ENCODE measurements at regions not wholly inside any gene's neighbourhood (a gene's known extent, or its start where the extent isn't known, plus 50 kb on each side); places are given as distances from the start of the nearest gene placed in this dataset.
A peak's percentile ranks its signal among the peaks of the same experiment; 100 is the strongest.
"Not testable (repeated sequence)": the region's sequence is repeated elsewhere in the genome, so short reads cannot be mapped to it uniquely, and the experiment has no call there.

DNA sequence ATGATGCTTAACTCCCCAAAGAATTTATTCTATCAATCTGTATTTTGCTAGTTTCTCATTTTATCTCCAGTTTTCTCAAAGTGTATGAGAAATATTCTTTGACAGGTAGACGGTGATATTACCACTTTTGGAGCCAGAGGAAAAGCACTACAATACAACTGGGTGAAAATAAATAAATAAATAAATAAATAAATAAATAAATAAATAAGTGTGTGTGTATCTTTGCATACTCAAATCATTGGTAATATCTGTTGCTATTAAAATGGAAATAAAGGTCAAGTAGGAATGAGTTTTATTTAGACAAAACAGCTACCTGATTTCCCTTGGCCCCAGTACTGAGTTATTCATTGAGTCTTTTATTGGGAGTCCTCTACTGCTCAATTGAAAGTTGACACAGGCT lies 114.3 kb downstream of the RBMX2 start:
- no peaks in the 10 kb centered on the region for H3K36me3 ChIP-seq (ENCODE audit: control insufficient read depth, insufficient read depth, low read length)
- peaks cover 7% of the 10 kb centered on the region; the same call in 1 of the 2 replicates for H3K4me1 ChIP-seq (ENCODE audit: control insufficient read depth, insufficient read depth, low read length)
- no peak overlapping the region for H3K9ac ChIP-seq (ENCODE audit: low read length)
- H3K4me3 ChIP-seq (ENCODE audit: low read depth, low read length) = no peak overlapping the region
- peaks cover 11% of the 10 kb centered on the region; the same call in 1 of the 2 replicates for H3K9me3 ChIP-seq (ENCODE audit: control insufficient read depth, insufficient read depth, low read depth, low read length)
- no peak overlapping the region for H3K27ac ChIP-seq (ENCODE audit: low read depth, low read length)
- no peaks in the 10 kb centered on the region; the same call in 1 of the 2 replicates for H3K27me3 ChIP-seq (ENCODE audit: control insufficient read depth, insufficient read depth, low read length)

DNA sequence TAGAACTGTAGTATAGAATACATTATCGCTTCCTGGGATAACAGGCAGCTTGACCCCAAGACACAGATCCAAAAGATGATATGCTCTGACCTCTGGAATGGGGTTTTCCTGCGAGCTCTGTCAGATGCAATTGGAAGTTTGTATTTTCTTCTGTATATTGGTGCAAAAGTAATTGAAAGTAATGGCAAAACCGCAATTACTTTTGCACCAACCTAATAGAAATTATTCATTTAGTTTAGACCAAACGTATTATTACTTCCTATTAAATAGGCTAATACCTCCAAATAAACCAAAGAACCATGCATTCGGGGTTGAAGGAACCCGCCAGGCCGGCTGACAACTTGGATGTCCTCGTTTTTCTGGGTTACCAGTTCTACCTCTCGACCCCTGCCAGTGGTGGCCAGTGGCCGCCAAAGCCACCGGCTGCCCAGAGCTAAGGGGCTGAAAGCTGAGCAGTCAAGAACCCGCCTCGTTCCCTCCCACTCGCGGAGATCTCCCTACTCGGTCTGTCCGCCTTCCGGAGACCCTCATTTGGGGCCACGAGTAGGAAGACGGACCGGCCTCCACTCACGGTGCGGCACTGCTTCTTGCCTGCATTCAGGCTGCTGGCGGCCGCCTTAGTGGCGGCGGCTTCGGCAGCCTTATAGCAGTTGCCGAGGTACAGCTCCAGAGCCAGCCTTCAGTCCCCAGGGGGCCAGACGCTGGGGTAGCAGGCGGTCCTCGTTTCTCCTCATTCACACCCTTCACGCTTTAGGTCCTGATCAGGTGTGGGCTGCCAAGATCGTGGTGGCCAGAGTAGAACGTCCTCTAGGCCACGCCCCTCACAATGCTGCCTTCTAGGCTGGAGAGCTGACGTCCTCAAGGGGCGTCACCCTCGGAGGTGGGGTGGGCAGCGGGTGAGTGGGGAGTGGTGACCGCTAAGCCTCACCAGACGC lies 121.9 kb downstream of the RBMX2 start:
- H3K27ac ChIP-seq (ENCODE audit: low read depth, low read length) = no peak overlapping the region
- H3K36me3 ChIP-seq (ENCODE audit: control insufficient read depth, insufficient read depth, low read length) = no peaks in the 10 kb centered on the region
- H3K4me1 ChIP-seq (ENCODE audit: control insufficient read depth, insufficient read depth, low read length) = no peaks in the 10 kb centered on the region
- no peaks in the 10 kb centered on the region for H3K27me3 ChIP-seq (ENCODE audit: control insufficient read depth, insufficient read depth, low read length)
- H3K9ac ChIP-seq (ENCODE audit: low read length) = no peak overlapping the region
- peak overlapping the region; percentile 54 for H3K4me3 ChIP-seq (ENCODE audit: low read depth, low read length)
- H3K9me3 ChIP-seq (ENCODE audit: control insufficient read depth, insufficient read depth, low read depth, low read length) = no peaks in the 10 kb centered on the region

DNA sequence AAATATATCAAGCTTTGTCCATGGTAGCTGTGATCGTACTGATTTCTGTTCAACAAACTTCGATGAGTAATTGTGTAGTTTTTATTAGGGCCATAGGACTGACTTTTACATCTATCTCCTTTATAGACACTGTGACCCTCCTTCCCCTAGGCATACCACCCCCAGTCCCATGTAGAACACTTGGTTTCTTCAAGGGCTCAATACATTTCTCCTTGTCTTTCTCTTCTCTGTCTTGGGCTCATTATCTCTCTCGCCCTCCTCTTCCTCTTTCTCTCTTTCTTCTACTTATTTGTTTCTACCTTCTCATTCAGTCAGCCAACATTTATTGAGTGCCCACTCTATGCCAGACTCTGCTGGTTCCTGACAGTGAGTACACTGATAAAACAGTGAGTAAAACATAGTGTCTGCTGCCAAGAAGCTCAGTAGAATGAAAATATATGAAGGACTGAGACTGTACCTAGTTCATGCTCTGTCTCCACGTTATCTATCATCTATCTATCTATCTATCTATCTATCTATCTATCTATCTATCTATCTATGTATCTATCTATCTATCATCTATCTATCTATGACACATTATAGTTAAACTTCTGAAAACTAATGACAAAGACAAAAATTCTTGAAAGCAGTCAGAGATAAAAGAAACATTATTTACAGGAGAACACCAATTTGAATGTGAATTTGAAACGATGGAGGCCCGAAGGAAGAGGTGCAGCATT lies 122.8 kb downstream of the RBMX2 start:
- Histone ChIP-seq H3K9me3 (ENCODE audit: control insufficient read depth, insufficient read depth, low read depth, low read length) (no peaks in the 10 kb centered on the region), H3K4me3 (ENCODE audit: low read depth, low read length) (peak overlapping the region; percentile 54; the same call in 1 of the 2 replicates), H3K36me3 (ENCODE audit: control insufficient read depth, insufficient read depth, low read length) (no peaks in the 10 kb centered on the region), H3K27ac (ENCODE audit: low read depth, low read length) (no peak overlapping the region), H3K27me3 (ENCODE audit: control insufficient read depth, insufficient read depth, low read length) (no peaks in the 10 kb centered on the region), H3K9ac (ENCODE audit: low read length) (no peak overlapping the region), H3K4me1 (ENCODE audit: control insufficient read depth, insufficient read depth, low read length) (peaks cover 4% of the 10 kb centered on the region)

DNA sequence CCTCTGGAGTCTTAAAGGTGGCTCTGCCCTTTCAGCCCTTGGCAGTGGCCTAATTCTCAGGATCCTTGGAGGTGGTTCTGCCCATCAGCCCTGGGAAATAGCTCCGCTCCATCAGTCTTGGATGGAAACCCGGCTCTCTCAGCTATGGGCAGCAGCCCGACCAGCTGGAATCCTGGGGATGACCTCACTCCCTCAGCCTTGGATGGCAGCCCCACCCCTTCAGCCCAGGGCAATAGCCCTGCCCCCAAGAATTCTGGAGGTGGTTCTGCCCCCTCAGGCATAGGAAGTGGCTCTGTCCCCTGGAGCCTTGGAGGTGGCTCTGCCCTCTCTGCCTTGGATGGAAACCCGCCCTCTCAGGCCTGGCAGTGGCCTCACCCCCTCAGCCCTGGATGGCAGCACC lies 127.7 kb downstream of the RBMX2 start:
- Histone ChIP-seq H3K9me3 (ENCODE audit: control insufficient read depth, insufficient read depth, low read depth, low read length) (peaks cover 4% of the 10 kb centered on the region; the same call in 1 of the 2 replicates), H3K9ac (ENCODE audit: low read length) (no peak overlapping the region), H3K36me3 (ENCODE audit: control insufficient read depth, insufficient read depth, low read length) (no peaks in the 10 kb centered on the region), H3K27me3 (ENCODE audit: control insufficient read depth, insufficient read depth, low read length) (peaks cover 9% of the 10 kb centered on the region; the same call in 1 of the 2 replicates), H3K27ac (ENCODE audit: low read depth, low read length) (no peak overlapping the region), H3K4me3 (ENCODE audit: low read depth, low read length) (no peak overlapping the region), H3K4me1 (ENCODE audit: control insufficient read depth, insufficient read depth, low read length) (peaks cover 6% of the 10 kb centered on the region)

DNA sequence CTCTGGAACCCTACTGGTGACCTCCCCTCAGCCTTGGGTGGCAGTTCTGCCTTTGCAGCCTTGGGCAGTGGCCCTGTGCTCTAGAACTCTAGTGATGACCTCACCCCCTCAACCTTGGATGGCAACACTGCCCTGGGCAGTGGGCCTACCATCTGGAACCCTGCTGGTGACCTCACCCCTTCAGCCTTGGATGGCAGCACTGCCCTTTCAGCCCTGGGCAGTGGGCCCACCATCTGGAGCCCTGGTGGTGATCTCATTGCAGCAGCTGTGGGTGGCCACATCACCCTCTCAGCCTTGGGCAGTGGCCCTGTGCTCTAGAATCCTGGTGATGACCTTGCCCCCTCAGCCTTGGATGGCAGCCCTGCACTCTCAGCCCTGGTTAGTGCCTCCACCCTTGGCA lies 129.3 kb downstream of the RBMX2 start:
- Histone ChIP-seq H3K27ac (ENCODE audit: low read depth, low read length) (no peak overlapping the region), H3K9me3 (ENCODE audit: control insufficient read depth, insufficient read depth, low read depth, low read length) (peaks cover 4% of the 10 kb centered on the region; the same call in 1 of the 2 replicates), H3K4me1 (ENCODE audit: control insufficient read depth, insufficient read depth, low read length) (peaks cover 6% of the 10 kb centered on the region), H3K27me3 (ENCODE audit: control insufficient read depth, insufficient read depth, low read length) (peaks cover 9% of the 10 kb centered on the region; the same call in 1 of the 2 replicates), H3K4me3 (ENCODE audit: low read depth, low read length) (no peak overlapping the region), H3K36me3 (ENCODE audit: control insufficient read depth, insufficient read depth, low read length) (no peaks in the 10 kb centered on the region), H3K9ac (ENCODE audit: low read length) (no peak overlapping the region)

DNA sequence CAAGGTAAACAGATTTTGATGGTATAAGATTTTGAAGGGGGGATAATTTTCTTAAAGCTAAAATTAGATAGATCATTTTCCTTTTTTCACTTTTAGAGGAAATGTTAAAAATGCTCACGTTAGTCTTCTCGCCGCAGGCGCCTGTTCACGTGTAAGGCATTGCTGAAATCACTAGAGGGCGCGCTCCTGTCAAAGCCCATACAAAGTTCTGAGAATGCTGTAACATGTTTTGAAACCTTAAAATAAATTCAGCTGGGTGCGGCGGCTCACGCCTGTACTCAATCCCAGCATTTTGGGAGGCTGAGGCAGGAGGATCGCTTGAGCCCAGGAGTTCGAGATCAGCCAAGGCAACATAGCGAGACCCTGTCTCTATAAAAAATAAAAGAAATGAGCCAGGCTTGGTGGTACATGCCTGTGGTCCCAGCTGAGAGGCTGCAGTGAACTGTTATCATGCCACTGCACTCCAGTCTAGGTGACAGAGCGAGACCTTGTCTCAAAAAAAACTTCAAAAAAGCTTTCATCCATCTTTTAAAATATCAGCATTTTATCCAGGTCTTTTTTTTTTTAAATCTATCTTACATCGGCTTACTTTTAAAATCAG lies 138.0 kb downstream of the RBMX2 start:
- H3K27me3 ChIP-seq (ENCODE audit: control insufficient read depth, insufficient read depth, low read length) = peaks cover 14% of the 10 kb centered on the region; the same call in 1 of the 2 replicates
- no peaks in the 10 kb centered on the region; the same call in 1 of the 2 replicates for H3K4me1 ChIP-seq (ENCODE audit: control insufficient read depth, insufficient read depth, low read length)
- H3K27ac ChIP-seq (ENCODE audit: low read depth, low read length) = no peak overlapping the region
- no peaks in the 10 kb centered on the region for H3K9me3 ChIP-seq (ENCODE audit: control insufficient read depth, insufficient read depth, low read depth, low read length)
- H3K9ac ChIP-seq (ENCODE audit: low read length) = no peak overlapping the region
- no peak overlapping the region for H3K4me3 ChIP-seq (ENCODE audit: low read depth, low read length)
- H3K36me3 ChIP-seq (ENCODE audit: control insufficient read depth, insufficient read depth, low read length) = no peaks in the 10 kb centered on the region

DNA sequence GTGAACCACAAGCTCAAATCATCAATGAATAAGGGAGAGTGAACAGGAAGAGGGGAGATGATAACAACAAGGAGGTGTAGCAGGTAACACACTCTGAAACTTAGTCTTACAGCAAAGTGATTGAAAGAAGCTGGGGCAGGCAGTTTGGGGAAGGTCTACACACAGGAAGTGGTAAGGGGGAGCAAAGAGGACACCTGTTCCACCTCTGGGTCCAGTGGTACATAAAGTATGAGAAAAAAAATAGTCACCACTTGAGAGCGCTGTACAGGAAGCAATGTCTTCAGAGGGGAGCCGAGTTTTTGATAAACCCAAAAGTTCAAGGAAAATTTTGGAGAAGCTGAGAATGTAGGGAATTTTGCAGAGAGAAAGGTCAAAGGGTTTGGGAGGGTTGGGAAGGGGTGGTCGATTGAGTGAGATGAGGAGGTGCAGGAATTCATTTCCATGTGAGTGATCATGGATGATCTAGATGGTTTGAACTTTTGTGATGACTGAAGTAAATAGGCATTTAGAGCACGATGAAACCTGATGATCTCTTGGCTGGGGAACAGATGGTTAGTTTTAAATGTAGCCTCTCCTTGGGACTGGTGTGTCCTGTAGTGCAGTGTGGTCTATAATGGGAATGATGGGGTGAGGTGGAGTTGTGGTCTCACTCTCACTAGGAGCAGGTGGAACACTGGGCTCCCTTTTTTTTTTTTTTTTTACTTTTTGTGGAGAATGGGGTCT lies 142.0 kb downstream of the RBMX2 start:
- H3K36me3 ChIP-seq (ENCODE audit: control insufficient read depth, insufficient read depth, low read length) = no peaks in the 10 kb centered on the region
- H3K9me3 ChIP-seq (ENCODE audit: control insufficient read depth, insufficient read depth, low read depth, low read length) = no peaks in the 10 kb centered on the region
- H3K4me3 ChIP-seq (ENCODE audit: low read depth, low read length) = no peak overlapping the region
- no peak overlapping the region for H3K9ac ChIP-seq (ENCODE audit: low read length)
- no peak overlapping the region for H3K27ac ChIP-seq (ENCODE audit: low read depth, low read length)
- peaks cover 17% of the 10 kb centered on the region; the same call in 1 of the 2 replicates for H3K27me3 ChIP-seq (ENCODE audit: control insufficient read depth, insufficient read depth, low read length)
- no peaks in the 10 kb centered on the region for H3K4me1 ChIP-seq (ENCODE audit: control insufficient read depth, insufficient read depth, low read length)

DNA sequence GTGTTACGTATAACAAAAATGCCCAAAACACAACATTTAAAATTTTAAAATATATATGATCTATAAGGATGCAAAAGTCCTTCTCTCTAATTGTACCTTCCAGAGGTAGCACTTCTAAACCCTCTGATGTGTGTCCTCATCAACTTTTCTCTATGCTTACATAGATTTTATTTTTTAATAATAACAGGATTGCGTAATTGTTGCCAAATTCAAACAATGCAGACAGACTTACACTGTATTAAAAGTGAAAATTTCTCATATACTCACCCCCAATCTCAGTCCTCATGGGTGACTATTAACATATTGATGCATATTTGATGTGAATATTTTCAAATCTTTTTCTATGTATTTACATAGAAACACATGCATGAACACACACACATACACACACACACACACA lies 144.0 kb downstream of the RBMX2 start:
- Histone ChIP-seq H3K27ac (ENCODE audit: low read depth, low read length) (no peak overlapping the region), H3K27me3 (ENCODE audit: control insufficient read depth, insufficient read depth, low read length) (peaks cover 18% of the 10 kb centered on the region; the same call in 1 of the 2 replicates), H3K9ac (ENCODE audit: low read length) (no peak overlapping the region), H3K9me3 (ENCODE audit: control insufficient read depth, insufficient read depth, low read depth, low read length) (no peaks in the 10 kb centered on the region), H3K4me1 (ENCODE audit: control insufficient read depth, insufficient read depth, low read length) (peaks cover 7% of the 10 kb centered on the region), H3K36me3 (ENCODE audit: control insufficient read depth, insufficient read depth, low read length) (no peaks in the 10 kb centered on the region), H3K4me3 (ENCODE audit: low read depth, low read length) (no peak overlapping the region)

DNA sequence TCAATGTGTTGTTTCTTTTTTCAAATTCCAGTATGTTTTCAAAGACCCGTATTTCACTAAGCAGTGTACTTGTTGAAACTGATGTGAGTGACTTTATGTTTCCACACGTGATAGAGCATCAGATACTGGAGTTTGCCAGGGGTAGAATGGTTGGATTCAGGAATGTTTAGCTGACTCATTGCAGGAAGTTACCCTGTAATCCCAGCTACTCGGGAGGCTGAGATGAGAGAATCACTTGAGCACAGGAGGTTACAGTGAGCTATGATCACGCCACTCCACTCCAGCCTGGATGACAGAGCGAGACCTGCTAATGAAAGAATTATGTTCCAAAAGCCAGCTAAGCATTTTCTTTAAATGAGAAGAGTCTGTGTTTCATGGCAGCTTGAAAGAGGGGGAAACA lies 147.6 kb downstream of the RBMX2 start:
- H3K4me3 ChIP-seq (ENCODE audit: low read depth, low read length); H3K4me1 ChIP-seq (ENCODE audit: control insufficient read depth, insufficient read depth, low read length); H3K36me3 ChIP-seq (ENCODE audit: control insufficient read depth, insufficient read depth, low read length): not testable (repeated sequence)

DNA sequence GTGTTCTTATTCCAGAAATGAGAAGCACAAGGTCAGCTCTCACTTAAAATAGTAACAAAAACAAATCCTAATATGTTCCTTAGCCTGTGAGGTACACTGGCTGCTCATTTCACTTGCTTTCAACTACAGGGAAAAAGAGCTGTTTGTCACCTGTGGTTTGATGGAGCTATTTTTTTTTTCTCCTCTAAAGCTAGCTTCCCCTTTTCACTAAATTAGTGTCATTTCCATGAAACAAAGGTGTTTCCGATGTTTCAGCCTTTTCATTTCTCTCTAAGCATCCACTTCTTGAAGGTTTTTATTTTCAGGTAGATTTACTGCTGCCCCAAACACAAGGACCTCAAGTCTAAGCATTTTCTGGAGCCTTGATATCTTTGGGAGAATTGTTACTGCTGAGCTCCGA lies 148.6 kb downstream of the RBMX2 start:
- H3K9me3 ChIP-seq (ENCODE audit: control insufficient read depth, insufficient read depth, low read depth, low read length) = no peaks in the 10 kb centered on the region
- no peak overlapping the region for H3K27ac ChIP-seq (ENCODE audit: low read depth, low read length)
- no peak overlapping the region for H3K9ac ChIP-seq (ENCODE audit: low read length)
- peaks cover 28% of the 10 kb centered on the region for H3K27me3 ChIP-seq (ENCODE audit: control insufficient read depth, insufficient read depth, low read length)
- no peaks in the 10 kb centered on the region for H3K36me3 ChIP-seq (ENCODE audit: control insufficient read depth, insufficient read depth, low read length)
- peaks cover 7% of the 10 kb centered on the region for H3K4me1 ChIP-seq (ENCODE audit: control insufficient read depth, insufficient read depth, low read length)
- H3K4me3 ChIP-seq (ENCODE audit: low read depth, low read length) = no peak overlapping the region

More for the DNA sequence above, 147.6 kb downstream of the RBMX2 start:
- peaks cover 22% of the 10 kb centered on the region; the same call in 1 of the 2 replicates for H3K27me3 ChIP-seq (ENCODE audit: control insufficient read depth, insufficient read depth, low read length)
- H3K27ac ChIP-seq (ENCODE audit: low read depth, low read length); H3K9ac ChIP-seq (ENCODE audit: low read length); H3K9me3 ChIP-seq (ENCODE audit: control insufficient read depth, insufficient read depth, low read depth, low read length): not testable (repeated sequence)
